NB4 (cell line): ENCODE measurements at regions not wholly inside any gene's neighbourhood (a gene's known extent, or its start where the extent isn't known, plus 50 kb on each side); places are given as distances from the start of the nearest gene placed in this dataset.
"Not testable (repeated sequence)": the region's sequence is repeated elsewhere in the genome, so short reads cannot be mapped to it uniquely, and the experiment has no call there.

Source experiments
- DNase-seq: peaks from one replicate; pipeline ENCODE4 v3.0.0; 2010; ENCODE audit warnings: low read depth
- H3K4me3 ChIP-seq: one replicate; pipeline ENCODE4 v1.5.1; 2011; ENCODE audit warnings: mild to moderate bottlenecking, low read depth, low read length, moderate library complexity
- MYC ChIP-seq: IDR thresholded peaks from 2 replicates; pipeline ENCODE4 v1.6.1; 2011; ENCODE audit warnings: low read depth, low read length
- POLR2A ChIP-seq: IDR thresholded peaks from 2 replicates; pipeline ENCODE4 v1.6.1; 2011; ENCODE audit warnings: mild to moderate bottlenecking; ENCODE audit not compliant: insufficient read length; ENCODE audit errors: extremely low read depth
- TF ChIP-seq, protein P1 (sequence below): IDR thresholded peaks from 2 replicates; pipeline ENCODE4 v1.6.1; 2011; ENCODE audit warnings: low read depth, low read length
- TF ChIP-seq, protein P2 (sequence below): IDR thresholded peaks from one replicate; pipeline ENCODE4 v1.5.1; 2012; ENCODE audit warnings: low read depth, low read length

DNA sequence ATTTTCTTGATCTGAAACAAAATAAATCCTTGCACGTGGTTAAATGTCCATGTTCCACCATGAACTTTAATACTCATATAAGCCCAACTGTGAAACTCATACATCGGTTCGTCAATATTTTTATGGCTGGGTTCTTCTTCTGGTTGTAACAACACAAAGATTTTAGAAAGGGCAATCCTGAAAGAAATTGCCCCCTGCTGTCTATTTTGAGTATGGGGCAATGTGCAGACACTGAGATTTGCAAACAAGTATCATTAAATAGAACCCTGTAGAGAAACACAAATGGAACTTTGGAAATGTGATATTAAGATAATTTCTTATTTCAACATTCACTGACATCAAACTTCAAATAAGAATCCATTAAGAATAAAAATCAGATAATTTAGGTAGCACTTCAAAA, 80.2 kb upstream of the PHACTR1 start:
- TF ChIP-seq POLR2A (no peak), MYC (no peak)
- TF ChIP-seq, protein P1, sequence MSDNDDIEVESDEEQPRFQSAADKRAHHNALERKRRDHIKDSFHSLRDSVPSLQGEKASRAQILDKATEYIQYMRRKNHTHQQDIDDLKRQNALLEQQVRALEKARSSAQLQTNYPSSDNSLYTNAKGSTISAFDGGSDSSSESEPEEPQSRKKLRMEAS = no peak
- TF ChIP-seq, protein P2, sequence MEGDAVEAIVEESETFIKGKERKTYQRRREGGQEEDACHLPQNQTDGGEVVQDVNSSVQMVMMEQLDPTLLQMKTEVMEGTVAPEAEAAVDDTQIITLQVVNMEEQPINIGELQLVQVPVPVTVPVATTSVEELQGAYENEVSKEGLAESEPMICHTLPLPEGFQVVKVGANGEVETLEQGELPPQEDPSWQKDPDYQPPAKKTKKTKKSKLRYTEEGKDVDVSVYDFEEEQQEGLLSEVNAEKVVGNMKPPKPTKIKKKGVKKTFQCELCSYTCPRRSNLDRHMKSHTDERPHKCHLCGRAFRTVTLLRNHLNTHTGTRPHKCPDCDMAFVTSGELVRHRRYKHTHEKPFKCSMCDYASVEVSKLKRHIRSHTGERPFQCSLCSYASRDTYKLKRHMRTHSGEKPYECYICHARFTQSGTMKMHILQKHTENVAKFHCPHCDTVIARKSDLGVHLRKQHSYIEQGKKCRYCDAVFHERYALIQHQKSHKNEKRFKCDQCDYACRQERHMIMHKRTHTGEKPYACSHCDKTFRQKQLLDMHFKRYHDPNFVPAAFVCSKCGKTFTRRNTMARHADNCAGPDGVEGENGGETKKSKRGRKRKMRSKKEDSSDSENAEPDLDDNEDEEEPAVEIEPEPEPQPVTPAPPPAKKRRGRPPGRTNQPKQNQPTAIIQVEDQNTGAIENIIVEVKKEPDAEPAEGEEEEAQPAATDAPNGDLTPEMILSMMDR = peak; percentile 17
- no peak overlapping the region for H3K4me3 ChIP-seq
- no peak for DNase-seq

DNA sequence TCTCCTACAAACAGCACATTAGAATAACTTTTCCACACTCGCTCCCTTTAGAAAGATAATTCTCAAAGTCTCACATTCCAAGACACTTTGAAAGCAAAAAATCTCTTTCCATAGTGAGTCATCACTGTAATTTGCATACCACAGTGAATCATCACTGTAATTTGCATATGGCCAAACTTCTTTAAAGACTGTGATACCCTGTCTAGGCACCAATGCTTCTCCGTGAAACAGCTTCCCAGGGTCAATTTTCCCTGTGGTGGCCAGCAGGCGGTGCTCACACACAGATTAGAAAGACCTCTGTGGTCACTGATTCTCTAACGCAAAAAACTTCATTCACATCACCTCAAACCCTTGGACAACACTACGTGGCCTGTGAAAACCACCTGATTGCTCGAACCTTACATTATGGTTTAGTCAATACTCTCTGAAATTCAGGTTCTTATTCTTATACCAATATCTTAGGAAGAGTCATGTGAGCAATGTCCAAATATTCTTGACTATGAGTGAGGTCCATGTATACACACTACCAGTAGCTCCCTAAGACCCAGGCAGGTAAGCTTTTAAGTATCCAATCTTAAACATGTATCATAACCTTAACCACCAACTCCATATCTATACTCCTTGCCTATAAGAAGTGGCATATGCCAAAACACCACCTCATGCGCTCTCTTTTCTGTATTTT, 78.5 kb upstream of the PHACTR1 start:
- peak; percentile 78 for DNase-seq
- H3K4me3 ChIP-seq = no peak overlapping the region
- TF ChIP-seq, protein P2 = peak; percentile 87
- TF ChIP-seq, protein P1 = no peak

DNA sequence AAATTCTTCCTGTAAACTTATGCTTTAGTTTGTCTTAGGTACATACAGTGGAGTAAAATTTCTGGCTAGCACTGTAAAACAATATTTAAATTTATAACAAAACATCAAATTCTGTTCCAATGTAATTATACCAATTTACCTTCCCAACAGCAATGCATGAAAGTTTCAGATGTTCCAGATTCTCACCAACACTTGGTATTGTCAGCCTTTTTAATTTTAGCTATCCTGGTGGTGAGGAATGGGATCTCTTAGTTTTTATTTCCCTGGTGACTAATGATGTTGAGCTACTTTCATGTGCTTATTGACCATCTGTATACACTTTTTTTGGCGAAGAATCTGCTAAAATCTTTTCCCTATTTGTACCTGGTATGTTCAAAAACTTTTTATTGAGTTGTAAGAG, 76.1 kb upstream of the PHACTR1 start:
- no peak overlapping the region for H3K4me3 ChIP-seq
- TF ChIP-seq, protein P2 = no peak
- no peak for TF ChIP-seq MYC
- TF ChIP-seq, protein P1 = no peak
- TF ChIP-seq POLR2A = no peak
- DNase-seq = no peak

DNA sequence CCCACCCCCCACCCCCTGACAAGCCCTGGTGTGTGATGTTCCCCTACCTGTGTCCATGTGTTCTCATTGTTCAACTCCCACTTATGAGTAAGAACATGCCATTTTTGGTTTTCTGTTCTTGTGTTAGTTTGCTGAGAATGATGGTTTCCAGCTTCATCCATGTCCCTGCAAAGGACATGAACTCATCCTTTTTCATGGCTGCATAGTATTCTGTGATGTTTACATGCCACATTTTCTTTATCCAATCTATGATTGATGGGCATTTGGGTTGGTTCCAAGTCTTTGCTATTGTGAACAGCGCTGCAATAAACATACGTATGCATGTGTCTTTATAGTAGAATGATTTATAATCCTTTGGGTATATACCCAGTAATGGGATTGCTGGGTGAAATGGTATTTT, 74.8 kb upstream of the PHACTR1 start:
- DNase-seq, H3K4me3 ChIP-seq: not testable (repeated sequence)

DNA sequence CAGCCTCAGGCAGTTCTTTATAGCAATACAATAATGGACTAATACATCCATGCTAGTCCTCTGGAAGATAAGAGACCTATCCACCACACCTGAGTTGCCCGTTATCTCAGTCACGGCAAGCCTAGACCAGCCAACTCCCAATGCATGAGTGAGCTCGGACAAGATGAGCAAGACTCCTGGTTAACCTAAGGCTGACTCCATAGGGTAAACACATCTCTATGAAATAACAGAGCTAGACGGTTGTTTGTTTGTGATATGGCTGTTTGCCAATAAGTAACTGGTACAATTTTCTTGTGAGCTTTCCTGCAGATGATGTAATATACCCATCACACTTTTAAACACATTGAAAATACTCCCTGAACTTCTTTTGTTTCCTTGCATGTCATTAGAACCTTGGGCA, 70.6 kb upstream of the PHACTR1 start:
- DNase-seq = no peak
- TF ChIP-seq, protein P2 = no peak
- TF ChIP-seq MYC (no peak), POLR2A (no peak)
- TF ChIP-seq, protein P1 = no peak
- H3K4me3 ChIP-seq = no peak overlapping the region

DNA sequence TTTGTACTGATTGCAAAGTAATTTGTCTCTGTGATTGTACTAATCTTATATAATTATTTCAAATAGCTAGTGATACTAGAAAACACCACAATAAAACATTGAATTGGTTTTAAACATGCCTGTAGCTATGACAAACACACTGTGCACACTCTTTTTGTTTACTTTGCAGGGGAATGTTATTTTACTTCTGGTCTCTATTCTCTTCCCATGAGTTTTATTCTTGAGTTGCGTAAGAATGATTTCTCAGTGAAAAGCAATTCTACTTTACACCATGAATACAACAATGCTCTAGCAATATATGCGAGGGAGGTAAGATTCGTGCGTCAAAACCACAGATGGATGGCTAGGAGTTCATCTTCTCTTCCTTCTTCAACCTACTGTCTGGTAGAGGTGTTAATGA, 68.4 kb upstream of the PHACTR1 start:
- DNase-seq = no peak
- no peak for TF ChIP-seq POLR2A
- TF ChIP-seq, protein P2 = no peak
- TF ChIP-seq, protein P1 = no peak
- TF ChIP-seq MYC = no peak
- H3K4me3 ChIP-seq = no peak overlapping the region
